ENCODE measurements at regions not wholly inside any gene's neighbourhood (a gene's known extent, or its start where the extent isn't known, plus 50 kb on each side); places are given as distances from the start of the nearest gene placed in this dataset.

GRCh38 chr9:785997-786396 lies 55.5 kb upstream of the DMRT1 start:
- DNase-seq (ENCODE audit: extremely low spot score, unreplicated experiment) = no peak
- Mint-ChIP-seq H3K27me3 (ENCODE audit: unreplicated experiment) (peaks cover 18% of the 10 kb centered on the region), H3K27ac (ENCODE audit: unreplicated experiment) (no peak overlapping the region), H3K4me3 (ENCODE audit: unreplicated experiment) (no peak overlapping the region), H3K9me3 (ENCODE audit: unreplicated experiment) (no peaks in the 10 kb centered on the region), H3K36me3 (ENCODE audit: unreplicated experiment) (no peaks in the 10 kb centered on the region), H3K4me1 (ENCODE audit: unreplicated experiment) (no peaks in the 10 kb centered on the region)
- TF ChIP-seq CTCF (IDR thresholded peaks at IDR 0.05) = no peak

DNA sequence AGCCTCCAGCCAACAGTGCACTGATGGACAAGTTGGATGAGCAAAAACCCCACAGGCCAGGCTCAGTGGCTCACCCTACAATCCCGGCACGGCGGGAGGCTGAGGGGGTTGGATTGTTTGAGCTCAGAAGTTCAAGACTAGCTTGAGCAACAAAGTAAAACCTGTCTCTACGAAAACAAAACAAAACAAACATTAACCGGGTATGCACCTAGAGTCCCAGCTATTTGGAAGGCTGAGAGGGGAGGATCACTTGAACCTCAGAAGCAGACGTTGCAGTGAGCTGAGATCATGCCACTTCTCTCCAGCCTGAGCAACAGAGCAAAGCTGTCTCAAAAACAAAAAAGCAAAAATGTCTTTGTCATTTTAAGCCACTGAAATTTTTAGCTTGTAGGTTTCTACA lies 55.1 kb upstream of the DMRT1 start:
- DNase-seq (ENCODE audit: extremely low spot score, unreplicated experiment) = no peak
- no peaks in the 10 kb centered on the region for H3K4me1 Mint-ChIP-seq (ENCODE audit: unreplicated experiment)
- H3K9me3 Mint-ChIP-seq (ENCODE audit: unreplicated experiment) = no peaks in the 10 kb centered on the region
- no peaks in the 10 kb centered on the region for H3K36me3 Mint-ChIP-seq (ENCODE audit: unreplicated experiment)
- H3K27me3 Mint-ChIP-seq (ENCODE audit: unreplicated experiment) = peaks cover 15% of the 10 kb centered on the region
- H3K4me3 Mint-ChIP-seq (ENCODE audit: unreplicated experiment) = no peak overlapping the region
- TF ChIP-seq CTCF (IDR thresholded peaks at IDR 0.05) = no peak
- H3K27ac Mint-ChIP-seq (ENCODE audit: unreplicated experiment) = no peak overlapping the region

- TF ChIP-seq CTCF (IDR thresholded peaks at IDR 0.05) = no peak
- no peak overlapping the region for H3K4me3 Mint-ChIP-seq (ENCODE audit: unreplicated experiment)
- H3K9me3 Mint-ChIP-seq (ENCODE audit: unreplicated experiment) = no peaks in the 10 kb centered on the region
- peaks cover 6% of the 10 kb centered on the region for H3K27me3 Mint-ChIP-seq (ENCODE audit: unreplicated experiment)
- H3K4me1 Mint-ChIP-seq (ENCODE audit: unreplicated experiment) = no peaks in the 10 kb centered on the region
- peak; percentile 49 for DNase-seq (ENCODE audit: extremely low spot score, unreplicated experiment)
- H3K27ac Mint-ChIP-seq (ENCODE audit: unreplicated experiment) = no peak overlapping the region
- H3K36me3 Mint-ChIP-seq (ENCODE audit: unreplicated experiment) = no peaks in the 10 kb centered on the region
Measured at GRCh38 chr9:788777-789176, 52.7 kb upstream of the DMRT1 start.

Measured in osteocyte (in vitro differentiated cells).